ENCODE measurements at regions not wholly inside any gene's neighbourhood (a gene's known extent, or its start where the extent isn't known, plus 50 kb on each side); places are given as distances from the start of the nearest gene placed in this dataset.

DNA sequence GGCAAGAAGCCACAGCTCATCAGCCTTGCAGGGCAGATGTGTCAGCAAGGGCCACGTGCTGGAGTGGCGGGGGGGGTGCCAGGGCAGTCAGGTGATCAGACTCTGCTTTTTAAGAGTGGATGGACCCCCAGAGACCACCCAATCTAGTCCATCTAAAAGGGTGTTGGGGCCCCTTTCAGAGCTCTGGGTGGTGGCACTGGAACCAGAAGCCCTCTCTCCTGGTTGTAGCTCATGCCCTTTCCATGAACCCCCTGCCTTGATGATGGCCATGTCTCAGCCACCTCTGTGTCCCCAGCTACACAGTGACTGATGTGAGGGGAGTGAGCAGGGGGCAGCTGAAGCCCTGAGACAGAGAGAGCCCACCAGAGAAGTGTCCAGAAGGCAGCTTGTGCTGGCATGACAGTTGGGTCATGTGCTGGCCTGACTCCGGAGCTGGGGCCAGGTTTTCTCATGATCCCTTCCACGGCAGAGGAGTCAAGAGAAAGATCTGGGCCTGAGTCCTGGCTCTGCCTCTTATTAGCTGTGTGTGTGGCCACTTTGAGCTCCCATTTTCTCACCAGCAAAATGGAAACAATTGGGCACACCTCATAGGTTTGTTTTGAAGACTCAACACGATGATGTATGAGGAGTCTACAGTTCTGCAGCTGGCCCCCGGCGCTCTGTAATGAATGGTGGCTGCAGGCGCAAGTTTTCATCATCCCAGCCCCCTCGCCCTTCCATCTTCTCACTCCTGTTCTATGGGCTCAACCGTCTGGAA lies 195.7 kb downstream of the ZFP36L2 start:
- Histone ChIP-seq H3K36me3 (replicated peaks; ENCODE audit: low read depth, low read length) (no peaks in the 10 kb centered on the region), H3K4me1 (ENCODE audit: low read length) (no peaks in the 10 kb centered on the region), H3K4me2 (ENCODE audit: low read length) (no peak overlapping the region), H3K9me3 (ENCODE audit: insufficient read depth, low read length) (no peaks in the 10 kb centered on the region), H2AFZ (ENCODE audit: low read depth, low read length) (no peak overlapping the region), H3K79me2 (ENCODE audit: low read length) (no peaks in the 10 kb centered on the region), H4K20me1 (ENCODE audit: insufficient read depth, low read length) (no peaks in the 10 kb centered on the region), H3K4me3 (ENCODE audit: low read length) (no peak overlapping the region), H3K27ac (ENCODE audit: low read length) (no peak overlapping the region), H3K27me3 (ENCODE audit: low read depth, low read length) (peaks cover 14% of the 10 kb centered on the region), H3K9ac (ENCODE audit: low read length) (no peak overlapping the region)
- TF ChIP-seq, protein P1, sequence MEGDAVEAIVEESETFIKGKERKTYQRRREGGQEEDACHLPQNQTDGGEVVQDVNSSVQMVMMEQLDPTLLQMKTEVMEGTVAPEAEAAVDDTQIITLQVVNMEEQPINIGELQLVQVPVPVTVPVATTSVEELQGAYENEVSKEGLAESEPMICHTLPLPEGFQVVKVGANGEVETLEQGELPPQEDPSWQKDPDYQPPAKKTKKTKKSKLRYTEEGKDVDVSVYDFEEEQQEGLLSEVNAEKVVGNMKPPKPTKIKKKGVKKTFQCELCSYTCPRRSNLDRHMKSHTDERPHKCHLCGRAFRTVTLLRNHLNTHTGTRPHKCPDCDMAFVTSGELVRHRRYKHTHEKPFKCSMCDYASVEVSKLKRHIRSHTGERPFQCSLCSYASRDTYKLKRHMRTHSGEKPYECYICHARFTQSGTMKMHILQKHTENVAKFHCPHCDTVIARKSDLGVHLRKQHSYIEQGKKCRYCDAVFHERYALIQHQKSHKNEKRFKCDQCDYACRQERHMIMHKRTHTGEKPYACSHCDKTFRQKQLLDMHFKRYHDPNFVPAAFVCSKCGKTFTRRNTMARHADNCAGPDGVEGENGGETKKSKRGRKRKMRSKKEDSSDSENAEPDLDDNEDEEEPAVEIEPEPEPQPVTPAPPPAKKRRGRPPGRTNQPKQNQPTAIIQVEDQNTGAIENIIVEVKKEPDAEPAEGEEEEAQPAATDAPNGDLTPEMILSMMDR (IDR thresholded peaks at IDR 0.05; ENCODE audit: low read depth, low read length): no peak
- TF ChIP-seq EZH2phosphoT487 (IDR thresholded peaks at IDR 0.05; ENCODE audit: low read depth): no peak

DNA sequence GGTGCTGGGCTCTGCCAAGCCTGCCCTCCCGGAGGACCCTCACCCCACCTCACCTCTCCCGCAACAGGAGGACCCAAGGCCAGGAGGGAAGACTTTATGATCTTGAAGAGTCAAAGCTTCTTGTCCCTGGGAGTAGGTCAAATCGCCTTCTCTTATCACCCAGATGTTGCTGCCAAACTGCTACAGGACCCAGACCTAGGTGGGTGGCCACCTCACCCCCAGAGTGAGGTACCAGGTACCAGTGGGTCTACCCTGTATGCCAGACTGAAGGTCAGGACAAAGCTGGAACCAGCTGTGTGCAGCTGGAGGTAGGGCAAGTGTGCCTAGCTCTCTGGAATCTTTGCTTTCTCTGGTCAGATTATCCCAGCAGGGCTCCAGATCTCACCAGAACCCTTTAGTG lies 197.2 kb downstream of the ZFP36L2 start:
- Histone ChIP-seq H2AFZ (ENCODE audit: low read depth, low read length) (no peak overlapping the region), H3K9me3 (ENCODE audit: insufficient read depth, low read length) (no peaks in the 10 kb centered on the region), H3K9ac (ENCODE audit: low read length) (no peak overlapping the region), H3K4me3 (ENCODE audit: low read length) (no peak overlapping the region), H3K4me2 (ENCODE audit: low read length) (no peak overlapping the region), H3K4me1 (ENCODE audit: low read length) (no peaks in the 10 kb centered on the region), H3K27me3 (ENCODE audit: low read depth, low read length) (peaks cover 14% of the 10 kb centered on the region), H3K79me2 (ENCODE audit: low read length) (no peaks in the 10 kb centered on the region), H4K20me1 (ENCODE audit: insufficient read depth, low read length) (no peaks in the 10 kb centered on the region), H3K27ac (ENCODE audit: low read length) (no peak overlapping the region), H3K36me3 (replicated peaks; ENCODE audit: low read depth, low read length) (no peaks in the 10 kb centered on the region)
- no peak for TF ChIP-seq EZH2phosphoT487 (IDR thresholded peaks at IDR 0.05; ENCODE audit: low read depth)
- TF ChIP-seq, protein P1 (IDR thresholded peaks at IDR 0.05; ENCODE audit: low read depth, low read length): no peak

DNA sequence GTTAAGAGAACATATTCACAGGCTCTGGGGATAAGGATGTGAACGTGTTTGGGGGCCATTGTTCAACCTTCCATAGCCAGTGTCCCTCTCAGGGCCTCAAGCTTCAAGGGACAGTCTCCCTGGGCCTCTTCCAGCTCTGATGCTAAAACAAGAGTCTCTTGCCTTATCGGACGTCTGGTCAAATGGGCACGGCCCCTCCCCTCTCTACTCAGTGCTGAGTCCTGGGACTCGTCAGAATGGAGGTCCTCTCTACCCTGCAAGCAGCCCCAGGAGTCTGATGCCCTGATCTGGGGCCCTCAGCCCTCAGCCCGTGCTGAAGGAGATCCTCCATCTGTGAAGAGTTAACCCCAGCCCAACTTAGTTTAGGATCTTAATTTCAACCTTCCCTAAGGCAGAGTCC lies 198.2 kb downstream of the ZFP36L2 start:
- H3K27me3 ChIP-seq (ENCODE audit: low read depth, low read length): peaks cover 18% of the 10 kb centered on the region
- H3K79me2 ChIP-seq (ENCODE audit: low read length): no peaks in the 10 kb centered on the region
- no peaks in the 10 kb centered on the region for H3K4me1 ChIP-seq (ENCODE audit: low read length)
- no peak for TF ChIP-seq EZH2phosphoT487 (IDR thresholded peaks at IDR 0.05; ENCODE audit: low read depth)
- TF ChIP-seq, protein P1 (IDR thresholded peaks at IDR 0.05; ENCODE audit: low read depth, low read length): no peak
- no peaks in the 10 kb centered on the region for H3K9me3 ChIP-seq (ENCODE audit: insufficient read depth, low read length)
- H3K4me3 ChIP-seq (ENCODE audit: low read length): no peak overlapping the region
- H2AFZ ChIP-seq (ENCODE audit: low read depth, low read length): no peak overlapping the region
- no peak overlapping the region for H3K27ac ChIP-seq (ENCODE audit: low read length)
- no peaks in the 10 kb centered on the region for H4K20me1 ChIP-seq (ENCODE audit: insufficient read depth, low read length)
- no peak overlapping the region for H3K9ac ChIP-seq (ENCODE audit: low read length)
- no peak overlapping the region for H3K4me2 ChIP-seq (ENCODE audit: low read length)
- H3K36me3 ChIP-seq (replicated peaks; ENCODE audit: low read depth, low read length): no peaks in the 10 kb centered on the region

DNA sequence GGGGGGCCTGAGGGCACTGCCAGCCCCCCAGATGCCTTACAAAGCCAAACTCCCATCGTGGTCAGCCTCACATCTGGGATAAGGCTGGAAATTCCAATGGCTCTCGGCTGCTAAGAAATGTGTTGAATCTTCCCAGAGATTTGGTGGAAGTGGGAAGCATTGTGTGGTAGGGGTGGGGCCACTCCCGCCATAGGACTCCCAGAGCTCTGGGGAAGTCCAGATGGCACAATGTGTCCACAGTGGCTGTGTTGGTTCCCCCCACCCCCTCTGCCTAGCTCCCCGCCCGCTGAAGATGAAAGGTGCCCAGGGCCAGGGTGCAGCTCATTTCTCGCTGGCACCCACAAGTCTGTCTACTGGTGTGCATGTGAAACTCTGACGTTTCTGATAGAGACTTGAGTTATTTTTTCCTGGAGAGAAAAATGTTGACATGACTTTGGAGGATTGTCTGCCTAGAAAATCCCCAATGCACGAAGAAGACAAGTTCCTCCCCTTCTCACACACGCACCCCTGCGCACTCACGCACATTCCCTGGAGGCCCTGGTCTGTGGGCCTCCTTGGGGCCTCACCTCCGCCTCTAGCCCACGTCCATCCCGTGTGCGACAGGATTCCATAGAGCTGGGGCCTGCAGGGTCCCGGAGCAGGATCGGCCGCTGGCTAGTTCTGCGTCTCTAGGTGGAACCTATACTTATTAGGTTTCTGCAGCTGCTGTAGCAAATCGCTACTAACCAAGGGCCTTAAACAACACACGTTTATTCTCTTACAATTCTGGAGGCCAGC lies 199.1 kb downstream of the ZFP36L2 start:
- H3K4me3 ChIP-seq (ENCODE audit: low read length): no peak overlapping the region
- H3K79me2 ChIP-seq (ENCODE audit: low read length): no peaks in the 10 kb centered on the region
- TF ChIP-seq EZH2phosphoT487 (IDR thresholded peaks at IDR 0.05; ENCODE audit: low read depth): no peak
- TF ChIP-seq, protein P1 (IDR thresholded peaks at IDR 0.05; ENCODE audit: low read depth, low read length): no peak
- no peaks in the 10 kb centered on the region for H3K36me3 ChIP-seq (replicated peaks; ENCODE audit: low read depth, low read length)
- no peaks in the 10 kb centered on the region for H3K9me3 ChIP-seq (ENCODE audit: insufficient read depth, low read length)
- H3K4me2 ChIP-seq (ENCODE audit: low read length): no peak overlapping the region
- H3K27ac ChIP-seq (ENCODE audit: low read length): no peak overlapping the region
- H3K4me1 ChIP-seq (ENCODE audit: low read length): no peaks in the 10 kb centered on the region
- no peak overlapping the region for H3K9ac ChIP-seq (ENCODE audit: low read length)
- no peak overlapping the region for H2AFZ ChIP-seq (ENCODE audit: low read depth, low read length)
- peaks cover 21% of the 10 kb centered on the region for H3K27me3 ChIP-seq (ENCODE audit: low read depth, low read length)
- H4K20me1 ChIP-seq (ENCODE audit: insufficient read depth, low read length): no peaks in the 10 kb centered on the region
